ENCODE measurements at regions not wholly inside any gene's neighbourhood (a gene's known extent, or its start where the extent isn't known, plus 50 kb on each side); places are given as distances from the start of the nearest gene placed in this dataset.

DNA sequence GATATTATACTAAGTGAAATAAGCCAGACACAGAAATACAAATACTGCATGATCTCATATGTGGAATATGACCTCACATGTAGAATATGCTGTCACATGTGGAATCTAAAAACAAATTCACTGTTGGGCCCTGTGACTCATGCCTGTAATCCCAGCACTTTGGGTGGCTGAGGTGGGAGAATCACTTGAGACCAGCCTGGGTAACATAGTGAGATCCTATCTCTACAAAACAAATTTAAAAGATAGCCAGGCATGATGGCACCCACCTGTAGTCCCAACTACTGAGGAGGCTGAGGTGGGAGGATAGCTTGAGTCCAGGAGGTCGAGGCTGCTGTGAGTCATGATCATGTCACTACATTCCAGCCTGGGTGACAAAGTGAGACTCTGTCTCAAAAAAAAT lies 160.3 kb downstream of the PTEN start:
- no peak for DNase-seq

DNA sequence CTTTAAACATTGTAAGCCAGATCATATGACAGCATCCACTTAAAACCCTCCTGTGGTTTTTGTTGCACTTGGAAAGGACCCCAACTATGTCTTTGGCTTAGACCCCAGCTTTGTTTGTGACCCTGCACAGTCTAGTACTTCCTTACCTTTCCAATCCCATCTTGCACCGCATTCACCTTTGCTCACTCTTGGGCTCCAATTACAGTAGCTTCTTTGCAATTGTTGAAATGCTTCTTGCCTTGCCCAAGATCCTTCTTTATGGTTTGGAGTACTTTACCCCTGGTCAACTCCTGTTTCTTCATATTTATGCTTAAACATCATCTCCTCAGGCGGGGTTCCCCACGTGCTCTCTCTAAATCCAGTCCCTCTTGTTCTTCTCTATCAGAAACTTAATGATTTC lies 162.6 kb downstream of the PTEN start:
- no peak for DNase-seq

DNA sequence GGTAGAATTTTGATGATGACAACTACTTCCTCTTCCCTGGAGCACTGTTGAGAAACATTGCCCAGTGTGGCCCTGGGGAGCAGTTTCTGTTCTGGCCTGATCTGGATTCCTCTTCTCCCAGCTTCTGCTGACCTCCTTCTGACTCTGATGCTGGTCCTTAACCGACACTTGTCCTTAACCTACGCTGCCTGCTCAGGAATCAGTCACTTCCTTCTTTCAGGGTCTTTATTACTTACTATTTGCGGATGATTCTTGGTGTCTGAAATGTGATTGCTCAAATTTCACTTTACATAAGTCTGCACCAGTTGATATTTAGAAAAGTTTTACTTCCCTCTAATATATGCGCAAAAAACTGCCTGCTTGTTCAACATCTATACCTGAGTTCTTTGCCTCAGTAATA lies 164.1 kb downstream of the PTEN start:
- DNase-seq = no peak

DNA sequence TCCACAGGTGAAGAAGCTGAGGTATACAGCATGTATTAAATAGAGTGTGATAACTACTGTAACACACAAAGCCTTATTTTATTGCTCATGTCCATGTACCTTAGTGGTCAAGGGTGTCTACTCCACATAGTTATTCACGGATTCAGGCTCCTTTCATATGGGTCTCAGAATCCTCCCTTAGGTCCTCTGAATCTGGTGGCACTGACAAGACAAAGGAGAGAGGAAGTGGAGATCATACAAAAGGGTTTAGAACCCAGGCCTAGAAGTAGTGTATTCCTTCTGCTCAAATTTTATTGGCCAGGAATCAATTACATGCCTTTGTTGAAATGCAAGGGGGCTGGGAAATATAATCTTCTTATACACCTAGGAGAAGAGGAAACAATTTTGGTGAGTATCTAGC lies 164.6 kb downstream of the PTEN start:
- DNase-seq = no peak

DNA sequence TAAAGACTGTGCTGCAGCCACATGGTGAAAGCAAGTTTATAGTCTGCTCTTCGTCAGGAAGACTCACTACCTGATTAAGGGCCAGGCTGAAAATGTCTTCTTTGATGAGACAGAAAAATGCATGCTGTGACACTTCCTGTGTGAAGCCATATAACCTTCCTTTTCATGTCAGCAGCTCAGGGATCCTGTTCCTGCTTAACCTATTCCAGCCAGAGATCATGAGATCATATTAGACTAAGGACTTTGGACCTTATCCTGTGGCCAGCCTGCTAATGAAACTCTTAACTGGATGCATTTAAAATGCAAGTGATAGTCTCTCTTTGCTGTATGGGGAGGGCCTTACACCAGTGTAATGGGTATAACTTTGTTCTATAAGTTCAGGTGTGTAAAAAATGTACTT lies 165.2 kb downstream of the PTEN start:
- no peak for DNase-seq

DNA sequence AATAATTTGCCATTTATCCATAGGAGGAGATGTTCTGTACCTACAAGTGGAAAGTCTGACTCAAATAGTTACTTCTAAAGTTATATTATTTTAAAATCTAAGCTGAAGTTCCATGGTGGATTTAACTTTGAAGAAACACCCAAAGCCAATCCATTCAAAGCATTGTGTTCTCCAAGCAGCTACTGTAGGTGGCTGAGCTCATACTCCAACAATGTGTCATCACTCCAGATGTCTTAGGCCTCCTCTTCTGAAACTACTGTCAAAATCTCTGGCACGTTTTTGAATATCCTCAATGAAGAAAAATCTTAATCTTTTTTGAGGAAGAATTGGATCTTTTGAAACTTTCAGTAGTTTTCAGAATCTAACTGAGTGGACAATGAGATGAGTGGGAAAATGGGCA lies 169.1 kb downstream of the PTEN start:
- DNase-seq = no peak

DNA sequence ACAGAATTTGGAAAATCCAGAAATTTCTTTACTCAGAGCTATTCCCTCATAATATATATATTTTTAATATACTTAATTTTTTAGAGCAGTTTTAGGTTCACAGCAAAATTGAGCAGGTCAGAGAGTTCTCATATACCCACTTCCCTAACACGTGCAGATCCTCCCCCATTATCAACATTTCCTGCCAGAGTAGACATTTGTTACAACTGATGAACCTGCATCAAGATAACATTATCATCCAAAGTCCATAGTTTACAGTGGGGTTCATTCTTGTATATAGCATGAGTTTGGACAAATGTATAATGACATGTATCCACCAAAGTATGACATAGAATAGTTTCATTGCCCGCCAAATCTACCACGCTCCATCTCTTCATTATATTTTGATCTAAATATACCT lies 170.0 kb downstream of the PTEN start:
- DNase-seq = no peak

DNA sequence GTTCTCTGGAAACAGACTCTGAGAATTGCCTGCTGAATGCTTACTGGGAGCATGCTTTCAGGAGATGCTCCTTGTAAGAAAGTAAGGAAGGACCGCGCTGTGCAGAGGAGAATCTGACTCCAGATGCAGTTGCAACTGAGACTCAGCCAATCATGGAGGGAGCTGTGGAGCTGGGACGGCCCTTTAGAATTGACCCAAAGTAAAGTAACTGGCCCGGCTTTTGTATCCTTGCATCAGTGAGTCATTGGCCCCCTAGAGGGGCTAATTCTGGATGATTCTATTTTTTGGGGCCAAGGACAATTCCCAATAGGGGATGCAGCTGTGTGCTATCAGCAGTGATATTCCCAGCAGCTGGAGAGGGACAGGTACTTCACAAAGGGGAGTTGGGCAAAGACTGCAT lies 170.4 kb downstream of the PTEN start:
- DNase-seq = no peak

DNA sequence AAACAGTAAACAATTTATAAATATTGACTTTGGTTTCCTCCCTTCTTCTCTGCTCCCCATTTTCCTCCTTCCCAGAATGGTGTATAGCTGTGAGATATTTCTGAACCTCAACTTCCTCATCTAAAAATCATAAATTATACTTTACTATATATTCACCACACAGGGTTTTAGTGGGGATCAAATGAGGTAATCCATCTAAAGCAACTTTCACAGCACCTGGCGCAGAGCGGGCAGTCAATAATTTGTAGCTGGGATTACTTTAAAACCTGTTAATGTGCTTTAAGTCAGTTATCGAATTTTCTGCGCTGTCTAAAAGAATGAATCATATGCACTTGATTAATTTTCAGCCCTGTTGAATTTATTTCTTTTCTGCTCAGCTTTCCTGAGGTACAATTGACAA lies 172.7 kb downstream of the PTEN start:
- DNase-seq = no peak

DNA sequence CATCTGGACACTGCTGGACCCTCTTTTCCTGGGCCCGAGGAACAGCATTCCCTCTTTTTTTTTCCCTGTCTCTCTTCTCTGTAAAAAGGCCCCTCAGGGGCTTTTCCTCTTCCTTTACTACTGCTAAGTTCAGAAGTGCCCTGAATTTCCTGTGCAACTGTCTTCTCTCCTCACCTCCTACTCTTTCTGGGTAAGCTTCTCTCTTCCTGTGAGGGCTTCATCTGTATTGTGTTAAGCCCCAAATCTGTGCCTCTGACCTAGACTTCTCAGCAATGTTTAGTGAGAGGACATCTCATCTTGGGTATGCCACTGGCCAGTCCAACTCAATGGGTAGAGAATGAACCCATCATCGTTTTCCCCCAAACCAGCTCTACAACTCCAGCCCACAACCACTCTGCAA lies 174.2 kb downstream of the PTEN start:
- DNase-seq = no peak

DNA sequence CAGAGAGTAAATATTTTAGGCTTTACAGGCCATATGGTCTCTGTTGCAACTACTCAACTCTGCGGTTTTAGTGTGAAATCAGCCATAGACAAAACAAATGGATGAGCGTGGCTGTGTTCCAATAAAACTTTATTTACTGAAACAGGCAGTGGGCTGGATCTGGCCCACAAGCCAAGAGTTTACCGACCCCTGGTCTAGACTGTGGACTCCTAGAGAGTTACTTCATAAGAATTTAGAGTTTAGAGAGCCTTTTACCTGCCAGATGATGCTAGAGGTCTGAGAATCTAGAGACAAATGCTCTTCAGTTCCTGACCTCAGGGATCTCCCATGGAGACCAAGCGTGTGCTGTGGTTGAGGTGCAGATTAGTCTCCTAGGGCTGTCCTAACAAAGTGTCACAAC lies 174.8 kb downstream of the PTEN start:
- no peak for DNase-seq

DNA sequence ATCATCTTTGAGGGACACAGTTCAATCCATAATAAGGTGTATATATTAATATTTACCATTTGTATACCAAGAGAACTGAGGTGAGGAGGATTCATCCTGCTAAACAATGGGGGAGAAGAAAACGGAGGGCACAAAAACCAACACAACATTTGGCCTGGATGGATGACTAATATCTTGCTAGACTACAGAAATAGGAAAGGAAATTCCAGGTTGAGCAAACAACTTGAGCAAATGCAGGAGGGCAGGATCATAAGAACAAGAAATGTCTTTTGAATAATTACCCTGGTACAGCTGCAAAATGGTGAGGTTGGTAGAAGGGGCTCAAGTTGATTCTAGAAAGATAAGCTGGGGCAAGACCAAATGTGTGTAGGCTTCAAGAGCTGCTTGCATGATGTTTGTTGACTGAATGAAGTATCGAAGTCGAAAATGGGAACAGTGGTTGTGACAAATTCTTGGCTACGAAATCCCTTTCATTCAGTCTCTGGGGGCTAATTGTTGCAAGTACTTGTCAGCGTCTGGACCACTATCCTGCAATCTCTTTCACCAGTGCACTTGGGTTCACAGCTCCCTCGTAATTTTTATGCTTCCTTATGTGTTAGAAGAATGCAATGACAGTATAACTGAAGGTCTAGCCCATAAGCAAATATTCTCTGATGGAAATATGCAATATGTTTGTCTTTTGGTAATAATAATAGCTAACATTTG lies 176.2 kb downstream of the PTEN start:
- no peak for DNase-seq

DNA sequence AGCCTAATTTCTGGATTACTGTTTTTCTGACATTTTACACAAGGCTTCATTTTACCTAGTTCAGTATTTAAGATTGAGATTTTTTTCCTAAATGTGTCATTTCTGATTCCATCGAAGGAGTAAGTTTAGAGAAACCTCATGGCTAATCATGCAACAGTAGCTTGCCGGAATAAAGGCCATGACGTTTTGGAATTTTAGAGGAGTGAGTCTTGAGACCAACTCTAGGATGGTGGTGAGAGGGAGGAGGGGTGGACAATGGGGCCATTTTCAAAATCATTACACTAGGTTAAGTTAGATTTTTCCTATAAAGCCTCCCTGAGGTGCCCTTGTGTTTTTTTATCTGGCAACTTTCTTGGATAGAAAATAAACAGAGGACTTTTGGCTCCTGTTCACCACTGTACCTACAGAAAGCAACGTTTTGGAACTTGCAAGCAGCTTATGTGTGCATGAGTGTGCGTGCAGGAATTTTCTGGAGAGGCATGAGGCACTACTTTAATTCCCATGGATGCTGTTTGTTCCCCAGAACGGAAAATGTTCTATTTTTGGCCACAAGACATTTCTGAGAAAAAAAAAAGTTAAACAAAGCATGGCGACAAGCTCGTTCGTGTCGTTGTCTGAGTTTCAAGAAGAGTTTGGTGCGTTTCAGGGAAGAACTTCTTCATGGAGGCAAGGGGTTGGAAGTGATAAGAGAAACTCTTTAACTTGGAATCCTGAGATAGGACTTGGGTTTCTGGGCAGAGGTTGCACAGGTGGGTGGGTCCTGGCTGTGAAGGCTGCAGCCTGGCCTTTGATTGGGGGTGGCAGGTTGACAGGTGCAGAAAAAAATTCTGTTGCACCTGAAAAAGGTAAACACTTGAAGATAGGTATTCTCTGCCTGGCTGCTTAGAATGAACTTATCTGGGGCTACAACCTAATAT lies 178.1 kb downstream of the PTEN start:
- no peak for DNase-seq

DNA sequence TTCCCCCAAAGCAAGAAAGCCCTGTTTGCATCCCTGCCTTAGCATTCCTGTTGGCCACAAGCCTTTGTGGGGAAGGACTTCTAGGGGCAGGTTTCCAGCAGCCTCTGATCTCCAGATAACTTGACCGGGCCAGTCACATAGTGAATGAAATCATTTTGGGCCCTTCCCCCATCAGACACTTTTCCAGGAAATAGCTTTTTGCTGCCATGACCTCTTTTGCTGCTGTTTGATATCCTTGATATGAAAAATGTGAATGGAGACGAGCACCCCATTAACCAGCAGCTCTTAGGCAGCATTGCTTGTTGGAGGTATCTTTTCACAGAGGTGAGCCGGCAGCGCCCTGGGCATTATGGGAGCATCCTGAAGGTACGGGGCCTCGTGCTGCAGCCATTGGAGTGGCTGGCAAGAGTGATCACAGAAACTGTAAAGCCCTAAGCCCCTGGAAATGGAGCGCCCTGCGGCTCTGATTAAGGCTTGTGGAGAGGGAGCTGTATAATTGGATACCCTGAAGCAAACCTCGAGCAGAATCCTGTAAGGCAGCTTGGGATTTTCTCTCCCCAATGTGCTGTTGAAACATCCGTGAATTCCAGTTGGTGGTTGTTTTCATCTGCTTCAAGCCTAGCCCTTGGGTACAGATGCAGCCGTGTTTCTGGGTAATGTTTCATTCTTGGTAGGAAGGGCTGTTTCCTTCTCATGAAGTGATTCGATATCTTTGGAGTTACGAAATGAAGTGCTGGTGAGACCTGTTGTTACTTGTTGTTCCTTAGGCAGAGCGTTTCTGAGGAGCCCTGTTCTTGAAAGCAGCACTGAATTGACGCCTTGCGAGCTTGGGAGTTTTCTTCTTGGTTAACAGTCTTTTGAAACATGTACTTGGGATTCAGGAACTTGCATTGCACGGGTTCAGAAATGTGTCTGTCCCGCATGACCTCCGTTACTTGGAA lies 179.0 kb downstream of the PTEN start:
- DNase-seq = no peak

DNA sequence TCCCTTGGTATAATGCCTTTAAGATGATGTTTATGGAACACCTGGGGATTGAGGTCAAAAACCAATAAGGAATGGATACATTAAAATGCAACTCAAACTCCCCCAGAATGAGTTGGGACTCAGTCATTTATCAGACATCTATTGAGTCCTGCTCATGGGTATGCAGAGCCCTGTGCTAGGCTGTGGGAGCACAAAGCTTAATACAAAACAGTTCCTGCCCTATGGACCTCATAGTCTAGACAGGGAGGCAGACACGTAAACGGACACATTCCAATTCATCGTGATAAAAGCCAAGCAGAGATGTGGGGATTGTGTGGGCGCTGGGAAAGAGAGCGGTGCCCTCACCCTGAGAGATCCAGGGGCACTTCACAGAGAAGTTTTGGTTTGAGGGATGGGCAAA lies 181.7 kb downstream of the PTEN start:
- DNase-seq = no peak

DNA sequence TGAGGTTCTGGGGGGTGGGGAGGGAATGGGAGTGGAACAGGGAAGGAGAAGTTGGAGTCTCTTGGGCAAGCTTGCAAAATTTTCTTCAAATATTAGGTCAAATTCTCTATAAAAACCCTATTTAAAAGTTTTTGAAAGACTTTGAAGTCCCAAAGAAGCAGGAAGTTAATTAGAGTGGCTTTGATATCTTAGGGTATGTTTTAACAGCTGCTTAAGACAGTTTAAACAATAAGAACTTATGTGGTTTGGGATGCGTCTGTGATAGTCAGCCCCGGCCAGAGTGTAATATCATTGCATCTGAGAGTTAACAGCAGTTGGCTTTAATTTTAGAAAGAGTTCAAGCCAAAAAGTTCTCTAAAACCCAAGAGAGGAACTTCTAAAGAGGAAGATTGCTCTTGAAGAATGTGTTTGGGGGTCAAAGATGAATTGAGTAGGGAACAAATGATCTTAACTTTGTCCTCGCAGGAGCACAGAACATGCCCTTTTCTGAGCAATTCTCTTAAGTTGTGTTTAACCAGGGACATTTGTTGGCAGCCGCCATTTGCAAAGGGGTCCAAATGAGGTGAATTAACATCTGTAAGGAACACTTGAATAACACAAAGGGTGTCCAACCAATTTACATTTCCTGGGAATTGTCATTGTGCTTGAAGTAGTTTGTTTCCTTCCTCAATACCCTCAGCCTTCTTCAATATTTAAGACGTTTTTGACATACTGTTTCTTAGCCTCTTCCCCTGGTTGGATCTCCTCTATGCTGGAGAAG lies 182.4 kb downstream of the PTEN start:
- DNase-seq = no peak

DNA sequence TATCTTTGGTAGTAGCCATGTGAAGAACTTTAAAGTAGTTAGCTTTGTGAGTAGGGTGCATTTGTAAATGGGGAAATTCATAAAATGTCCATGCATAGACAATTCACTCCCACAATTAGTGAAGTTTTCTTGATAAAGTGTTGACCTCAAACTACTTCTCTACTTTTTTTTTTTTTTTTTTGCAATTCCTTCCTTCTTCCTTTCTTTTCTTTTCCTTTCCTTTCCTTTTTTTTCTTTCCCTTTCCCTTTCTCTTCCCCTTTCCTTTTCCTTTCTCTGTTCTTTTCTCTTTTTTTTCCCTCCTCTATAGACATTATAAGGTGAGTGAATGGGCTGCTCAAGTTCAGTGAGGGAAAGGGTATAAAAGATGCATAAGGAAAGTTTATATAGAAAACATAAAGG lies 184.2 kb downstream of the PTEN start:
- no peak for DNase-seq

DNA sequence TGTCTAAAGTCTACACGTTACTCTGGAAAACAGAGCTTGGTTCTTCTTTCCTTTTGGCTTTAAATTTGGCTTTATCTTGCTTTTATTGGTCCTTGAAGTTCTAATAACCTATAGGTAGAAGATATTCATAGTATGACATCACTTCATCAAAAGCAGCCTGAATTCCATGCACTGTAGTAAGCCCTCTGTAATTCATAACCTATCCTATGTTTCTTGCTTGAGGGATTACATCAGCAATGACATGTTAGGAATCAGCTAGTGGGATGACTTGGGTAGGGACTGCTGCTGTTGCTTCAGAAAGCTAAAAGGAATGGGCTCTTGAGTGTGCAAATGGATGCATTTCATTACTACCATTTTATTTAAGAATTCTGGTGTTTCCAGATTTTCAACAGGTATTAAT lies 184.9 kb downstream of the PTEN start:
- DNase-seq = no peak

DNA sequence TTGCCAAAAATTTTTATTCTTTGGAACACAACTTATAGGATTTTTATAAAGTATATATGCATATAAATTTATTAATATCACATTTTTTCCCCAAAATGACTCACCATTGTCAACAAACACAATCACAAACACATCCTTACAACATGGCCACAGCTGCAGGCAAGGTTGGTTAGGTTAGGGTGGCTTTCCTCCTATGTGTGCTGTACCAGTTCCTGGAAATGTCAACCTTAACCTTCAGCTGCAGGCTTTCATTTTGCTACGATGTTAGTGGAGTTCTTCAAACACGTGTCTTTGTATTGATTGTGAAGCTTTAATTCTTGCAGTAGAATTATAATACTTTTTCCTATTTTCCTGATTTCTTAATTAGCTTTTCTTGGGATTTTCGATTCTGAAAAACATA lies 185.8 kb downstream of the PTEN start:
- DNase-seq = no peak

DNA sequence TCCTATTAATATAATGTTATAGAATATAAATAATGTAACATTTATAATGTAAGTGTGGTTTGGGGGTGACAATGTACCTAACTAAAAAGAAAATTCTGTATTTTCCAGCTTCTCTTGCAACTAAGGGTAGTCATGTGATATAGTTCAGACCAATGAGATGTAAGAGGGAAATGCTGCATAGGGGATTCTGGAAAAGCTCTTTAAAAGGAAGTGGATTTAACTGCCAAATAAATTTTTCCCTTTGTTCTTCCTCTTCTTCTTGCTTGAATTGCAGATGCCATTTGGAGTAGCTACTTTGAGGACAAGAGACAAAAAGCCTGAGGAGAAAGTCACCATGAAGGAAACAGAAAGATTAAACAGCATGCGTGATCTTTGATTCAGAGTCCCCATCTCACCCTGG lies 194.3 kb downstream of the PTEN start:
- DNase-seq = no peak

DNA sequence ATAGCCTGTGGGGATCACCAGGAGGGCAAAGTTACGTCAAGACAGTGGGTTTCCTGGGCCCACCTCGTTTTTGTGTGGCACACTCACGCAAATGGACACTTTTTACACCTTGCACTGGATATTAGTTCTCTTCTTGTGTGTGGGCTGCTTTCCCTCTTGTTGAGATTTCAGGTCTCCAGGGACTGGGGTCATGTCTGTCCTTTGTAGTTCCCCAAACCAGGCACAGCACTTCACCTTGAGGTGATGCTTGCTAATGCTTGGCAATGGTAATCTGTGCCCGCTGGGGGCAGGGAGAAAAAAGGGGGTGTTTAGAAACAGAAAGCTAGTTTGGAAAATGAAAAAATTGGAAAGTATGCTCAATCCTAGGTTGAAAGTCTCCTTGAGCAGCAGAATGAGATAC lies 195.3 kb downstream of the PTEN start:
- DNase-seq = no peak

DNA sequence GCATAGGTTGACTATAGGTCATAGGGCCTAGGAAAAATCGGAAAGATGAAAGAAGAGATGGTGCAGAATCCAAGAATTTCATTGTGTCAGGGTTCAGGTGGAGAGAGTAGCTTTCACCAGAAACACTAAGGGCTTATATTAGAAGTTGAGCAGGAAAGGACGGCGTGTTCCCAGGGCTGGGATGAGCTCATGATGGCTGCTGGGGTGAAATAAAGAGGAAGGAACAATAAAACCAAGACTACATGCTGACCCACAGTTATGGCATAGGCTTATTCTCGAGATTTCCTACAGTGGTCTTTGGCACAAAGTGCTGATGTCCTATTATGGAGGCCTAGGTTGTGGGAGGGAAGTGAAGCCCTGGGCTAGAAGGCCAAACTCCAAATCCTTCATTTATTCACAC lies 195.8 kb downstream of the PTEN start:
- DNase-seq = no peak

DNA sequence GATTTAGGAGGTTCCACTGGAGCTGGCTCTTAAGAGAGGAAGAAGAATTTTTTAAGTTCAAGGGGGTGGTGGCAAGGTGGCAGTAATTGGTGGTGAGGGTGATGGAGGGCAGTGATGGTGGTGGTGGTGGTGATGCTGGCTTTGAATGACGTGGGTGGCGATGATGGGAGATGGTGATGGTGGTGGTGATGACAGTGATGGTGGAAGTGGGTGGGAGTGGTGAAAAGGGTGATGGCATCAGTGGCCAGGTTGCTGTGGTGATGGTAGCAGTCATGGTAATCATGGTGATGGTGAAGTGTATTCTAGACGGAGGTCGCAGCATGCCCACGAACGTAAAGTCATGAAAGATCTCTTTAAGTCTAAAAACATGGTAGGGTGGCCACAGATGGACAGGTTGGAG lies 197.3 kb downstream of the PTEN start:
- no peak for DNase-seq
